ENCODE measurements at regions not wholly inside any gene's neighbourhood (a gene's known extent, or its start where the extent isn't known, plus 50 kb on each side); places are given as distances from the start of the nearest gene placed in this dataset.

DNA sequence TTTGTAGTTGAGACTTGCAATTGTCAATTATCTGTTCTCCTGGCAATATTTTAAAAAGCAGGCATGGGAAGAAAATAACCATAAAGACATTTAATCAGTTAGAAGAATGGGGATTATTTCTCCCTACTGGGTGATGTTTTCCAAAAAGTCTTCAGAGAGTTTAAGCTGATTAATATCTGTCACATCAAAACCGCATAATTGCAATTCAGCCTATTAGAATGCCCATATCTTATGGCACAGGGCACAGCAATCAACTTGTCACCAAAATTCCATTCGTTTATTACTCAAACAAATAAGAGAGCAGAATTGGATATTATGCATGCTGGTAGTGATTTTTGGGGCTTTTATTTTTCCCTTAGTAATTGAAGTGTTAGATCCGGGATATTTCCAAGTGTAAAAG is 218.7 kb downstream of the RNF144B start:
- H3K27me3 ChIP-seq (ENCODE audit: control insufficient read depth in 1 of 2, insufficient read depth in 2 of 2, low read length in 2 of 2): no peaks in the 10 kb centered on the region
- no peak overlapping the region for H3K27ac ChIP-seq (ENCODE audit: low read depth, low read length)
- no peak overlapping the region for H3K4me3 ChIP-seq (ENCODE audit: low read depth in 1 of 2, low read length in 2 of 2)
- H3K9ac ChIP-seq (ENCODE audit: low read depth in 1 of 2, low read length in 2 of 2): no peak overlapping the region
- H3K9me3 ChIP-seq (ENCODE audit: control insufficient read depth in 1 of 2, low read length in 2 of 2): no peaks in the 10 kb centered on the region
- H3K4me1 ChIP-seq (ENCODE audit: control insufficient read depth in 1 of 2, insufficient read depth in 2 of 2, low read length in 2 of 2): no peaks in the 10 kb centered on the region
- no peaks in the 10 kb centered on the region for H3K36me3 ChIP-seq (ENCODE audit: control insufficient read depth in 1 of 2, insufficient read depth in 2 of 2, low read length in 2 of 2)

DNA sequence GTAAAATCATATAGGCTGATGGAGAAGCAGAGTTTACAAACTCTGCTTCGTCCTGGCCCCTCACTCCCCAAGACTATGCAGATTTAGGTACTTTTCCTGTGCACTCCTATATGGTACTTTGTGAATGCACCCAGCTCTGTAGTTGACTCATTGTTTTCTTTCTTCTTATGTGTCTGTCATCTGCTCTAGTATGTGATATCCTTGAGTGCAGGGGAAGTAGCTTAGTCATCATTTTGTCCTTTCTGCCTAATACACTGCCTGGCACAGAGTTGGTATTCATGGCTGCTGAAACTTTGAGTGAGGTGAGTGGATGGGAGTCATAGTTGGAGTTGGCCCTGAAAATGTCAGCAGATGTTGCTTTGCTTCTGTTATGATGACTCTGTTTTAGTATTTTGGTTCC is 222.6 kb downstream of the RNF144B start:
- H3K9me3 ChIP-seq (ENCODE audit: control insufficient read depth in 1 of 2, low read length in 2 of 2): no peaks in the 10 kb centered on the region
- H3K27ac ChIP-seq (ENCODE audit: low read depth, low read length): no peak overlapping the region
- H3K36me3 ChIP-seq (ENCODE audit: control insufficient read depth in 1 of 2, insufficient read depth in 2 of 2, low read length in 2 of 2): no peaks in the 10 kb centered on the region
- H3K9ac ChIP-seq (ENCODE audit: low read depth in 1 of 2, low read length in 2 of 2): no peak overlapping the region
- H3K4me1 ChIP-seq (ENCODE audit: control insufficient read depth in 1 of 2, insufficient read depth in 2 of 2, low read length in 2 of 2): no peaks in the 10 kb centered on the region
- H3K4me3 ChIP-seq (ENCODE audit: low read depth in 1 of 2, low read length in 2 of 2): no peak overlapping the region
- H3K27me3 ChIP-seq (ENCODE audit: control insufficient read depth in 1 of 2, insufficient read depth in 2 of 2, low read length in 2 of 2): no peaks in the 10 kb centered on the region

DNA sequence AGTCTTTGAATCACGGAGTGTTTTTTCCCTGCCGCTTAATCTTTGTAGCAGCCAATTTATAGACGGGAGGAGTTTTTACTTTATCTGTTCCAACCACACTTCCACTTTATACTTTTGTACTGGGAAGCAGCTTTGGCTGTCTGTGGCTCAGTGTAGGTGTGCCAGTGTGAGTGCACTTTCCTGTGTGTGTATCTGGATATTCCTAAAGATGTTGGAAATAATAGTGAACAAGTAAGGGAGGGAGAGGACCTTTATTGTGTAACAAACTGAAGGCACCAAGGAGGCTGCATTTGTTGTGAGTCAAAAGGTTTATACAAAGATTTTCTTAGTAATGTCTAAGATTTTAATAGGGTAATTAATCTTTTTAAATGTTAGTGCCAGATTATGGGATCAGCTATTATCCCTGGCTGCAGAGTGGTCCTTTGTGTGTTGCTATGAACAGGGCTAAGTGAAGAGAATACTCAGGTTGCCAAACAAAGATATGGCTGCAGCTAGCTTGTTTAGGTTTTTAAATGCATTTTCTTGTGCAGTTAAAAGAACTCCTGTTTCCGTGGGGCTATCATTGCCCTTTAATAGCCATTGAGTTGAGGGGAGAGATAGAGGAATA is 226.3 kb downstream of the RNF144B start:
- H3K36me3 ChIP-seq (ENCODE audit: control insufficient read depth in 1 of 2, insufficient read depth in 2 of 2, low read length in 2 of 2): no peaks in the 10 kb centered on the region

DNA sequence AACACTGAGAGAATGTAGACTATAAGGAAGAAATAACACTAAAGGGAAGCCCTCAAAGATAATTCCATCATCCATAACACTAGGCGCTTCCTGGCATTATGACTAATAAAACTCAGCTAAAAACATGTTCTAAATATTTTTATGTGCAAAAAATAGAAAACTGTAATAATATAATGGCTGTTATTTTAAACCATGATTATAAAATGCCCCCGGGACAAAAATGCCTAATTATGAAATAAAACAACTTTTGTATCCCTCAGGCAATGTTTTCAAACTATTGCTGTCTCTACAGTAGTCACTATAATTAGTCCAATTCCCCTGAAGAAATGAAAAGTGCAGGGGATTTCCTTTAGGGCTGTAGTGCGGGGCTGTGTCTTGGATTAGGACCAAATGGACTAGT is 242.4 kb downstream of the RNF144B start:
- no peaks in the 10 kb centered on the region for H3K27me3 ChIP-seq (ENCODE audit: control insufficient read depth in 1 of 2, insufficient read depth in 2 of 2, low read length in 2 of 2)
- H3K36me3 ChIP-seq (ENCODE audit: control insufficient read depth in 1 of 2, insufficient read depth in 2 of 2, low read length in 2 of 2): no peaks in the 10 kb centered on the region
- no peaks in the 10 kb centered on the region for H3K9me3 ChIP-seq (ENCODE audit: control insufficient read depth in 1 of 2, low read length in 2 of 2)
- H3K9ac ChIP-seq (ENCODE audit: low read depth in 1 of 2, low read length in 2 of 2): no peak overlapping the region
- H3K4me3 ChIP-seq (ENCODE audit: low read depth in 1 of 2, low read length in 2 of 2): no peak overlapping the region
- H3K4me1 ChIP-seq (ENCODE audit: control insufficient read depth in 1 of 2, insufficient read depth in 2 of 2, low read length in 2 of 2): no peaks in the 10 kb centered on the region
- H3K27ac ChIP-seq (ENCODE audit: low read depth, low read length): no peak overlapping the region

More for the DNA sequence above, 226.3 kb downstream of the RNF144B start:
- no peaks in the 10 kb centered on the region for H3K27me3 ChIP-seq (ENCODE audit: control insufficient read depth in 1 of 2, insufficient read depth in 2 of 2, low read length in 2 of 2)
- H3K4me3 ChIP-seq (ENCODE audit: low read depth in 1 of 2, low read length in 2 of 2): no peak overlapping the region
- peaks cover 0 to 5% of the 10 kb centered on the region in 2 donors for H3K9me3 ChIP-seq (ENCODE audit: control insufficient read depth in 1 of 2, low read length in 2 of 2)
- no peaks in the 10 kb centered on the region for H3K4me1 ChIP-seq (ENCODE audit: control insufficient read depth in 1 of 2, insufficient read depth in 2 of 2, low read length in 2 of 2)
- no peak overlapping the region for H3K27ac ChIP-seq (ENCODE audit: low read depth, low read length)
- H3K9ac ChIP-seq (ENCODE audit: low read depth in 1 of 2, low read length in 2 of 2): no peak overlapping the region

DNA sequence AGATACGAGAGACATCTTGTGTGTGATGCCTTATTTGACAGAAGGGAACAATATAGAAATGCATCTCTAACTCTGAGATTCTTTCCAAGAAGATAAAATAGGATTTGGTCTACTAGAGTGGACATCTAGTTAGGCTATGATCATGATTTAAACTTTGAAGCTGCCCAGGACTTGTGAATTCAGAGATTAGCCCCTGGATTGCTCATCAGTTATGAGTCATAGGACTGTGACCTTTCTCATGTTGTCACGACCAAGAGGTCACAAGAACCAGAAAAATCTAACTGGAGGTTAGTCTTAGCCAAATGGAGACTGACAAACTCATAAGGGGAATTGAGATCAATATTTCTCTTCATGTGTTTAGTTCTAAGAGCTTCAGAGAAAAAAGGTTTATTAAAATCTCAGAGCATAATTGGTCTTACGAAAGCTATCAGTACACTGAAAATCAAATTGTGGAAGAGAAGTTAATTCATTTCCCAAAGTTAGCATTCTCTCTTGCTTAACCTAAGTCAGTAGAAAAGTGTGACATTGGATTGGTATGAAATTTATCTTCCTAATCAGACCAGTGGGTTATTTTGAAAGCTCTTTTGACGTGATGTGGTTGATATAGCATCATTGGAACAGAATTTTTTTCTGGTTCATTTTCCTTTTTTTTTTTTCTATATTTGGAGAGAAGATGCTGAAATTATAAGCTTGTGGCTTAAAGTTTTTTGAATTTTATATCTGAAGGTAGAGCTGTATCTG is 245.7 kb downstream of the RNF144B start:
- H3K27ac ChIP-seq (ENCODE audit: low read depth, low read length): no peak overlapping the region
- H3K36me3 ChIP-seq (ENCODE audit: control insufficient read depth in 1 of 2, insufficient read depth in 2 of 2, low read length in 2 of 2): no peaks in the 10 kb centered on the region
- no peak overlapping the region for H3K4me3 ChIP-seq (ENCODE audit: low read depth in 1 of 2, low read length in 2 of 2)
- no peaks in the 10 kb centered on the region for H3K27me3 ChIP-seq (ENCODE audit: control insufficient read depth in 1 of 2, insufficient read depth in 2 of 2, low read length in 2 of 2)
- no peaks in the 10 kb centered on the region for H3K9me3 ChIP-seq (ENCODE audit: control insufficient read depth in 1 of 2, low read length in 2 of 2)
- no peak overlapping the region for H3K9ac ChIP-seq (ENCODE audit: low read depth in 1 of 2, low read length in 2 of 2)
- no peaks in the 10 kb centered on the region for H3K4me1 ChIP-seq (ENCODE audit: control insufficient read depth in 1 of 2, insufficient read depth in 2 of 2, low read length in 2 of 2)

DNA sequence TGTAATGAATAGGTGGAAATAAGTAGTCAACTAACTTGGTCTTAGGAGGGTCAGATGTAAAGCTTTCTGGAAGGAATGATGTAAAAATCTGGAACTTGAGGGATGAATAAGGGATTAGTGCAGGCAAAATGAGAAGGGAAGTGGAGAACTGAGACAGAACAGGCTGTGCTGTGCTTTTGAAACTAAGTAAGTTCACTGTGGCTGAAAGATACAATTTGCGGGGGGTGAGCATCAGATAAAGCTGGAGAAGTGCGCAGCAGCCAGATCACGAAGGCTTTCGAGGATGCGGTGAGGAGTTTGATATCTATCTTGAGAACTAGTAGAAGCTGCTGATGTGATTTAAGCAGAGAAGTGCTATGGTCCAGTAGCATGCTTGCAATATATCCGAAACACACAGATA is 247.8 kb downstream of the RNF144B start:
- Histone ChIP-seq H3K27me3 (ENCODE audit: control insufficient read depth in 1 of 2, insufficient read depth in 2 of 2, low read length in 2 of 2) (no peaks in the 10 kb centered on the region), H3K9ac (ENCODE audit: low read depth in 1 of 2, low read length in 2 of 2) (no peak overlapping the region), H3K36me3 (ENCODE audit: control insufficient read depth in 1 of 2, insufficient read depth in 2 of 2, low read length in 2 of 2) (no peaks in the 10 kb centered on the region), H3K9me3 (ENCODE audit: control insufficient read depth in 1 of 2, low read length in 2 of 2) (no peaks in the 10 kb centered on the region), H3K4me3 (ENCODE audit: low read depth in 1 of 2, low read length in 2 of 2) (no peak overlapping the region), H3K27ac (ENCODE audit: low read depth, low read length) (no peak overlapping the region), H3K4me1 (ENCODE audit: control insufficient read depth in 1 of 2, insufficient read depth in 2 of 2, low read length in 2 of 2) (no peaks in the 10 kb centered on the region)

DNA sequence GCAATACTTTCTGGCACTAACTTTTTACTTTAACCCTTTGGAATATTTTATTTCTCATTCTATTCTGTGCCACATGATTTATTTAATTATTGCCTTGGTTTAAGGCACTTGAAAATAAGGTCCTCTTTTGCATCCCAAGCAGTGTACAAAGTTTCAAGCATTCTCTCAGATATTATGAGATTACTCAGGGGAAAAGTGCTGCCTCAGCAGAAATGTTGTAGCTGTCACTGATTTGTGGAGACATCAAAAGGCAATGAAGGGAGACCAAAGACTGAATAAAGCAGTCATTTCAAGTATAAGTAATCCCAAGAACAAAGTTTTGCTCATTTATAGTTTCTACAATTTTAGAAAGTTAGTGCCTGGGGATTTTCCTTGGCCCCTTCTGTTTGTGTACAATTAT is 253.0 kb downstream of the RNF144B start:
- Histone ChIP-seq H3K4me3 (ENCODE audit: low read depth in 1 of 2, low read length in 2 of 2) (no peak overlapping the region), H3K36me3 (ENCODE audit: control insufficient read depth in 1 of 2, insufficient read depth in 2 of 2, low read length in 2 of 2) (no peaks in the 10 kb centered on the region), H3K9ac (ENCODE audit: low read depth in 1 of 2, low read length in 2 of 2) (no peak overlapping the region), H3K9me3 (ENCODE audit: control insufficient read depth in 1 of 2, low read length in 2 of 2) (no peaks in the 10 kb centered on the region), H3K27ac (ENCODE audit: low read depth, low read length) (no peak overlapping the region), H3K4me1 (ENCODE audit: control insufficient read depth in 1 of 2, insufficient read depth in 2 of 2, low read length in 2 of 2) (no peaks in the 10 kb centered on the region), H3K27me3 (ENCODE audit: control insufficient read depth in 1 of 2, insufficient read depth in 2 of 2, low read length in 2 of 2) (no peaks in the 10 kb centered on the region)

DNA sequence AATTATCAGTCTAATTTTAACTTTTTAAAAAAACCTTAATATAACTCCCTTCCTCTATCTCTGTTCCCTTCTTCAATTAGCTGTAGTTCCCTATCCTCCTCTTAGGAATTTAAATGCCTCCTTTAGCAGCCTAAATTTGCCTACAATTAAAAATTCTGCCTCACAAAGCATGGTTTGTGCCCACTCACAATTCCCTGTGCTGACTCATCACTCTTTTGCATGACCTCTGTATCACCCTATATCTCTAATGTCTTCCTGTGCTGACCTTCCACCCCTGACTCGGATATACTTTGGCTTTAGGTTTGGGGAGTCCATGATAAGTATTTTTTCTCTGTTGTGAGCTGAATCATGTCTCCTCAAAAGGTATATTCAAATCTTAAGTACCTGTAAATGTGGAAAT is 253.6 kb downstream of the RNF144B start:
- no peaks in the 10 kb centered on the region for H3K9me3 ChIP-seq (ENCODE audit: control insufficient read depth in 1 of 2, low read length in 2 of 2)
- H3K4me1 ChIP-seq (ENCODE audit: control insufficient read depth in 1 of 2, insufficient read depth in 2 of 2, low read length in 2 of 2): no peaks in the 10 kb centered on the region
- no peaks in the 10 kb centered on the region for H3K36me3 ChIP-seq (ENCODE audit: control insufficient read depth in 1 of 2, insufficient read depth in 2 of 2, low read length in 2 of 2)
- H3K4me3 ChIP-seq (ENCODE audit: low read depth in 1 of 2, low read length in 2 of 2): no peak overlapping the region
- no peak overlapping the region for H3K27ac ChIP-seq (ENCODE audit: low read depth, low read length)
- H3K9ac ChIP-seq (ENCODE audit: low read depth in 1 of 2, low read length in 2 of 2): no peak overlapping the region
- no peaks in the 10 kb centered on the region for H3K27me3 ChIP-seq (ENCODE audit: control insufficient read depth in 1 of 2, insufficient read depth in 2 of 2, low read length in 2 of 2)

DNA sequence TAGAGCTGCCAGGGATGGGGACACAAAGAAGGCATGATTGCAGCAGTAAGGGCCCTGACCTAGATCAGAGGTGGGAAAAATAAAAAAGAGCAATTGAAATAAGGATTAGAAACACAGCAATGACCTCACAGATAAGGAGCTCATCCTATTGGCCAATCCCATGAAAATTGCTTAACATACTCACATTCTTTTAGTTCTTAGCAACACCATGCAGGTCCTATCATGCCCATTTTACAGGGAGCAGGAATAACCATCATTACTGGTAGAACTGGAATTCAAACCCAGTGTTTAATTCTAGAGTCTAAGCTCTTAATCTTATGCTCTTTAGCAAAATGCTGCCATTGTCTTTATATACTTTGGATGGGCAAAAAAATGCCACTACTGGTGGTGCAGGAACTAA is 267.7 kb downstream of the RNF144B start:
- Histone ChIP-seq H3K36me3 (ENCODE audit: control insufficient read depth in 1 of 2, insufficient read depth in 2 of 2, low read length in 2 of 2) (no peaks in the 10 kb centered on the region), H3K27me3 (ENCODE audit: control insufficient read depth in 1 of 2, insufficient read depth in 2 of 2, low read length in 2 of 2) (no peaks in the 10 kb centered on the region), H3K9me3 (ENCODE audit: control insufficient read depth in 1 of 2, low read length in 2 of 2) (no peaks in the 10 kb centered on the region), H3K9ac (ENCODE audit: low read depth in 1 of 2, low read length in 2 of 2) (no peak overlapping the region), H3K4me1 (ENCODE audit: control insufficient read depth in 1 of 2, insufficient read depth in 2 of 2, low read length in 2 of 2) (no peaks in the 10 kb centered on the region), H3K4me3 (ENCODE audit: low read depth in 1 of 2, low read length in 2 of 2) (no peak overlapping the region), H3K27ac (ENCODE audit: low read depth, low read length) (no peak overlapping the region)

DNA sequence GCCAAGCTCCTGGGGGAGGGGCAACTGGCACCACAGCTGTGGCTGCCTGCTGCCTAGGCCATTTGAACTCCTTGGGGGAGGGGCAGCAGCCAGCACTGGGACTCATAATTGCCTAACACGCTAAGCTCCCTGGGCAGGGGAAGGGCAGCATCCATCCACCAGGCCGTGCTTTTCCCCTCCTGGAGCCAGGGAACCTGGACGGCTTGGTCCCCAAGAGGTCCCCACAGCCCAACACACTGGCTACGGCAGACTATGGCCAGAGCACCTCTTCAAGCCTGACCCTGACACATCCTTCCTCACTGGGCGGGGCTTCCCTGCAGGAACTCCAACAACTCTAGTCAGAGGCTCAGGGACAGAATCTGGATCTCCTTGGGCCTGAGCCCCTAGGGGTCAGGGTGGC is 269.4 kb downstream of the RNF144B start:
- Histone ChIP-seq H3K36me3 (ENCODE audit: control insufficient read depth in 1 of 2, insufficient read depth in 2 of 2, low read length in 2 of 2) (no peaks in the 10 kb centered on the region), H3K27me3 (ENCODE audit: control insufficient read depth in 1 of 2, insufficient read depth in 2 of 2, low read length in 2 of 2) (no peaks in the 10 kb centered on the region), H3K9ac (ENCODE audit: low read depth in 1 of 2, low read length in 2 of 2) (no peak overlapping the region), H3K27ac (ENCODE audit: low read depth, low read length) (no peak overlapping the region), H3K4me3 (ENCODE audit: low read depth in 1 of 2, low read length in 2 of 2) (no peak overlapping the region), H3K4me1 (ENCODE audit: control insufficient read depth in 1 of 2, insufficient read depth in 2 of 2, low read length in 2 of 2) (no peaks in the 10 kb centered on the region), H3K9me3 (ENCODE audit: control insufficient read depth in 1 of 2, low read length in 2 of 2) (no peaks in the 10 kb centered on the region)
